Upper lobe of left lung (tissue), 6 donors: ENCODE measurements at regions not wholly inside any gene's neighbourhood (a gene's known extent, or its start where the extent isn't known, plus 50 kb on each side); places are given as distances from the start of the nearest gene placed in this dataset.

Experiments
- ATAC-seq, 2 donors: fragments of 200-7000 bp; cut with Tn5 transposase; one replicate each; pipeline ENCODE4 v1.9.1; 2022; ENCODE audit warnings: mild to moderate bottlenecking in 2 of 2, moderate library complexity in 2 of 2; ENCODE audit not compliant: low FRiP score in 2 of 2
- DNase-seq, 2 donors: peaks; one replicate each; pipeline ENCODE4 v3.0.0-alpha.2; 2019 to 2020
- H3K27ac ChIP-seq, 4 donors: fragments of 200-600 bp; sonication (generic); one replicate each; pipeline ENCODE4 v1.5.1; 2016 to 2019
- H3K27me3 ChIP-seq, 4 donors: fragments of 200-600 bp; sonication (generic); one replicate each; pipeline ENCODE4 v1.5.1; 2017 to 2019
- H3K36me3 ChIP-seq, 4 donors: fragments of 200-600 bp; sonication (generic); one replicate each; pipeline ENCODE4 v1.5.1; 2016 to 2019
- H3K4me1 ChIP-seq, 4 donors: fragments of 200-600 bp; sonication (generic); one replicate each; pipeline ENCODE4 v1.5.1; 2018 to 2019
- H3K4me3 ChIP-seq, 4 donors: fragments of 200-600 bp; sonication (generic); one replicate each; pipeline ENCODE4 v1.5.1; 2017 to 2019; ENCODE audit warnings: mild to moderate bottlenecking in 2 of 4, moderate library complexity in 1 of 4
- H3K9me3 ChIP-seq, 4 donors: fragments of 200-600 bp; sonication (generic); one replicate each; pipeline ENCODE4 v1.5.1; 2018 to 2019
- EP300 ChIP-seq, 4 donors: sonication (generic); formaldehyde crosslinking; IDR thresholded peaks; one replicate each; pipeline ENCODE4 v1.5.1; 2017; ENCODE audit warnings: antibody characterized with exemption in 4 of 4, control low read depth in 2 of 4
- POLR2A ChIP-seq, 4 donors: fragments of 450-650 bp; IDR thresholded peaks; one replicate each; pipeline ENCODE4 v1.5.1; 2016 to 2017; ENCODE audit warnings: antibody characterized with exemption in 4 of 4, mild to moderate bottlenecking in 2 of 4
- POLR2AphosphoS5 ChIP-seq, 2 donors: sonication (generic); formaldehyde crosslinking; IDR thresholded peaks; one replicate each; pipeline ENCODE4 v1.5.1; 2017; ENCODE audit warnings: antibody characterized with exemption in 2 of 2
- WGBS, 2 donors: methylation state at CpG; one replicate each; pipeline ENCODE4 v1.1.5; 2017 to 2018; 5-methylcytosine and 5-hydroxymethylcytosine counted together
- TF ChIP-seq, protein P1 (sequence below), 6 experiments: fragments of 450-650 bp in 4 of 6; fragments of 200-600 bp in 2 of 6; sonication (generic) in 2 of 6; IDR thresholded peaks; one replicate each; pipeline ENCODE4 v1.5.1; 2016 to 2019; ENCODE audit warnings: antibody characterized with exemption in 6 of 6
- donor health status: DM: no; HTN: no; CAD: no; lungs with moderate emphysema.
- donor health status: DM: no; HTN: yes; CAD: no; lungs with severe emphysema.

DNA sequence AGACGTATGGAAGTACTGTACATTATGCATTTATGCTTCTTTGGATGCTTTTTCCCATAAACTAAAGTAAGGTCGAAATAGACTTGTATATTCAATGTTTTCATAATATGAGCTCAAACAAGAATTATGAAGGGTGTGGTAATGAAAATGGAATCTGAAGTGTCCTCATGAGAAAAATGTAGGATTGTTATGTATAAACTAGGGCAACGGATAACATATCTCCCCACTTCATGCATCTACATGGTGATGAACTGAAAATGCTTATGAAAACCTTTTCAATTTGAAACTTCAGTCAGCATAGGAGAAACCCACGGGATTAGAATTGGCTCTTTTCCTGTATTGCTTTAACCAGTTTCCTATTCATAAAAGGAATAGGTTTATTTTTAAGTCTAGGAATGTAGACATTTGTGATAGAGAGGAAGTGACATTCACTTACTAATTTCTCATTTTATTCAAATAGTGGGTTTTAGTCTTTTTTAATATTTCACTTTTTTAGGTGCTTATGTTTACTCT lies 608.2 kb upstream of the GCFC2 start:
- Histone ChIP-seq H3K4me3 (no peak overlapping the region), H3K27ac (no peak overlapping the region), H3K4me1 (no peaks in the 10 kb centered on the region), H3K36me3 (no peaks in the 10 kb centered on the region), H3K27me3 (no peaks in the 10 kb centered on the region), H3K9me3 (no peaks in the 10 kb centered on the region)
- DNase-seq (no peak), ATAC-seq (no peak)
- 49 to 54% methylated on average over 4 of the region's 4 CpGs for WGBS, 2 donors
- TF ChIP-seq EP300 (IDR thresholded peaks at IDR 0.05), result no peak
- TF ChIP-seq, protein P1, sequence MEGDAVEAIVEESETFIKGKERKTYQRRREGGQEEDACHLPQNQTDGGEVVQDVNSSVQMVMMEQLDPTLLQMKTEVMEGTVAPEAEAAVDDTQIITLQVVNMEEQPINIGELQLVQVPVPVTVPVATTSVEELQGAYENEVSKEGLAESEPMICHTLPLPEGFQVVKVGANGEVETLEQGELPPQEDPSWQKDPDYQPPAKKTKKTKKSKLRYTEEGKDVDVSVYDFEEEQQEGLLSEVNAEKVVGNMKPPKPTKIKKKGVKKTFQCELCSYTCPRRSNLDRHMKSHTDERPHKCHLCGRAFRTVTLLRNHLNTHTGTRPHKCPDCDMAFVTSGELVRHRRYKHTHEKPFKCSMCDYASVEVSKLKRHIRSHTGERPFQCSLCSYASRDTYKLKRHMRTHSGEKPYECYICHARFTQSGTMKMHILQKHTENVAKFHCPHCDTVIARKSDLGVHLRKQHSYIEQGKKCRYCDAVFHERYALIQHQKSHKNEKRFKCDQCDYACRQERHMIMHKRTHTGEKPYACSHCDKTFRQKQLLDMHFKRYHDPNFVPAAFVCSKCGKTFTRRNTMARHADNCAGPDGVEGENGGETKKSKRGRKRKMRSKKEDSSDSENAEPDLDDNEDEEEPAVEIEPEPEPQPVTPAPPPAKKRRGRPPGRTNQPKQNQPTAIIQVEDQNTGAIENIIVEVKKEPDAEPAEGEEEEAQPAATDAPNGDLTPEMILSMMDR (IDR thresholded peaks at IDR 0.05), result no peak
- no peak for TF ChIP-seq POLR2A (IDR thresholded peaks at IDR 0.05)
- no peak for TF ChIP-seq POLR2AphosphoS5 (IDR thresholded peaks at IDR 0.05)

DNA sequence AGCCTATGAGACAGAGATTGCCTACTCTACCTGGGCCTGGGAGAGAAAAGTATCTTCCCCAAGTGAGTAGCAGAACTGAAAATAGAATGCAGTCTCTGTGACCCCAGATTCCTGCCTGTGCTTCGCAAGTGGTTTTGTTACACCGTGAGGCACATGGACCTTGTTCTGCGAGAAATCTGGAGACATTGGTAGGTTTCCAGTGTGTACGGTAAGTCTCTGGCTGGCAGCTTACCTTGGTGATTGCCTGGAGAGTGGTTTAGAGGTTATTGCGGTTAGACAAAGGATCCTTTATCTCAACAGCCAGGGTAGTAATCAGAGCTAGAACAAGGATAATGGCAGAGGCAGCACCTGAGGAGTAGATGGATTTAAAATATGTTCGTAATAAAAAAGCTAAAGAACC lies 606.0 kb upstream of the GCFC2 start:
- ATAC-seq (no peak), DNase-seq (no peak)
- Histone ChIP-seq H3K9me3 (no peaks in the 10 kb centered on the region), H3K27me3 (no peaks in the 10 kb centered on the region), H3K4me1 (no peaks in the 10 kb centered on the region), H3K4me3 (no peak overlapping the region), H3K36me3 (no peaks in the 10 kb centered on the region), H3K27ac (no peak overlapping the region)
- 86 to 89% methylated on average over 6 of the region's 6 CpGs for WGBS, 2 donors
- TF ChIP-seq POLR2A (IDR thresholded peaks at IDR 0.05), result no peak
- no peak for TF ChIP-seq EP300 (IDR thresholded peaks at IDR 0.05)
- TF ChIP-seq POLR2AphosphoS5 (IDR thresholded peaks at IDR 0.05), result no peak
- TF ChIP-seq, protein P1 (IDR thresholded peaks at IDR 0.05), result no peak

DNA sequence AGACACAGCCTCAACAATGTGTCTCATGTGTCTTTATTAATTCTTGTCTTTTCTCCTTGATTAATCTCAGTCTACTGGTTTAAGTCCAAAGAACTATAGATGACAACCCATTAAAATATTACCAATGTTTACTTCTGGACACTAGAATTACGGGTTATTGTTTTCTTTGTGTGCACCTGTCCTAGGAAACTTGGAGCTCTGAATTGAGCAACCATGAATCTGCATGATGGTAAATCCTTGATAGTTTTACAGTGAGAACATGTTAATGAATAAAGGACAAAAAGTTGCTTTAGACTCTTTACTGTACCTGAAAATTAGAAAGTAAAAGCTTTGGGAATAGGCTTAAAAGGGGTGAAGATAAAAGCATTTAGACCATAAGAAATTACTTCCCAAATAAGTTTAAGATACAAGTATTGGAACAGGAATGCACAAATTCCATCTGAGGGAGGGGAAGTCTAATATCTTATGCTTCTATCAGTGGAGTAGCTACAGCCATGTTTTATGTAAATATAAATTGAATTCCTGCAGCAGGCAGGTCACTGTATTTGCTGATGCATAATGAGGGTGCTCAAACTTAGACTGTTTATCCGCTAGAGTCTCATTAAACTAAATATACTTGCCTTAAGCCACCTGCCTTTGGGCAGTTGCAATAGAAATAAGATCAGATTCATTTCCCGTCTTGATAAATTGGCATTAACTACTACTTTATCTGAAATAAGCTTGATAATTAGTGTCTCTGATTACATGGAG lies 603.7 kb upstream of the GCFC2 start:
- H3K36me3 ChIP-seq, result no peaks in the 10 kb centered on the region
- 18 to 21% methylated on average over 3 of the region's 3 CpGs for WGBS, 2 donors
- H3K9me3 ChIP-seq, result no peaks in the 10 kb centered on the region
- H3K27ac ChIP-seq, result no peak overlapping the region
- H3K4me1 ChIP-seq, result no peaks in the 10 kb centered on the region
- ATAC-seq (peak in 1 of 2 donors; percentile 46), DNase-seq (no peak)
- no peaks in the 10 kb centered on the region for H3K27me3 ChIP-seq
- TF ChIP-seq EP300 (IDR thresholded peaks at IDR 0.05) (no peak), POLR2AphosphoS5 (IDR thresholded peaks at IDR 0.05) (no peak), POLR2A (IDR thresholded peaks at IDR 0.05) (no peak)
- TF ChIP-seq, protein P1 (IDR thresholded peaks at IDR 0.05), result no peak
- no peak overlapping the region for H3K4me3 ChIP-seq

DNA sequence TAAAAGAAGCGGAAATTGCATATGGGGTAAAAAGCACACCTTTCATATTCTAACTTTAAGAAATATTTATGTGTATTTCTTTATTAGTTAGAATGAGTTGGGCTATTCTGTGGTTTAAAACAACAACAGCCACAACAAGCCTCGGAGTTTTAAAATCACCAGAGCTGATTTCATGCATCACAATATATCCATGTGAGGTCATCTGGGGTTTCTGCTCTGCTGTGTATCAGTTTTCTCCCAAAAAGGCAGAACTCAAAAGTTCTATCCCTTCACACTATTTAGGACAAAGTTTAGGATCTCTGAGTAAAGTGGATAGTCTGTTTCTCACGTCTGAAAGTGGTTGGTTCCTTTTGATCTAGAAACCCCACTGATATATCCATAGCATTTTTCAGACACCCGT lies 601.5 kb upstream of the GCFC2 start:
- ATAC-seq (no peak), DNase-seq (no peak)
- TF ChIP-seq POLR2A (IDR thresholded peaks at IDR 0.05) (no peak), EP300 (IDR thresholded peaks at IDR 0.05) (no peak), POLR2AphosphoS5 (IDR thresholded peaks at IDR 0.05) (no peak)
- TF ChIP-seq, protein P1 (IDR thresholded peaks at IDR 0.05), result no peak
- H3K4me3 ChIP-seq, result no peak overlapping the region
- 69 to 74% methylated on average over 4 of the region's 4 CpGs for WGBS, 2 donors
- H3K36me3 ChIP-seq, result no peaks in the 10 kb centered on the region
- no peaks in the 10 kb centered on the region for H3K4me1 ChIP-seq
- no peak overlapping the region for H3K27ac ChIP-seq
- H3K27me3 ChIP-seq, result no peaks in the 10 kb centered on the region
- no peaks in the 10 kb centered on the region for H3K9me3 ChIP-seq

DNA sequence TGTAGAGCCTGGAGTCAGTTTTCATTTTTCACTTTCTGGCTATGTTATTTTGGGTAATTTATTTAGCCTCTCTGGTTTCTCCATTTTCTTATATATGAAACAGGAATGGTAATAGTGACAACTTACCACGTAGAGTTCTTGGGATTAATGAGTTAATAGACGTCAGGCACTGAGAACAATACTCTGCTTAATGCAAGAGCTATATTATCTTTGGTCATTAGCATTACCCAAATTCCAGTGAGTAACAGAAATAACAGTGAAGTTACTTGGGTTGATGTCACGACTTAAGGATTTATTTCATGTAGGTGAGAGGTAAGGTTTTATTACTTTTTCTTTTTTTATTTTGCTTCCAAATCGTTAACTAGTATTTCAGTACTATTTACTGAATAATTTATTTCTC lies 601.0 kb upstream of the GCFC2 start:
- 72 to 81% methylated on average over 4 of the region's 4 CpGs for WGBS, 2 donors
- ATAC-seq, result no peak
- H3K9me3 ChIP-seq, result no peaks in the 10 kb centered on the region
- H3K27me3 ChIP-seq, result no peaks in the 10 kb centered on the region
- no peak overlapping the region for H3K27ac ChIP-seq
- no peaks in the 10 kb centered on the region for H3K36me3 ChIP-seq
- H3K4me1 ChIP-seq, result no peaks in the 10 kb centered on the region
- no peak overlapping the region for H3K4me3 ChIP-seq
- no peak for DNase-seq
- TF ChIP-seq, protein P1 (IDR thresholded peaks at IDR 0.05), result no peak
- TF ChIP-seq EP300 (IDR thresholded peaks at IDR 0.05) (no peak), POLR2A (IDR thresholded peaks at IDR 0.05) (no peak), POLR2AphosphoS5 (IDR thresholded peaks at IDR 0.05) (no peak)
